MCF 10A (cell line): ENCODE measurements at regions not wholly inside any gene's neighbourhood (a gene's known extent, or its start where the extent isn't known, plus 50 kb on each side); places are given as distances from the start of the nearest gene placed in this dataset.

Experiments
- BruUV-seq: library from RNA; stranded (reverse); fragments of 400-500 nt; replicated peaks from 2 replicates; lab custom pipeline; 2021; lab: Mats Ljungman, UMichigan
- CTCF ChIA-PET: fragments of 300-600 bp; sonication (Branson Sonifier 250); formaldehyde crosslinking; extraction: SDS; loops from one replicate; lab custom pipeline; 2021; ENCODE audit warnings: antibody characterized with exemption, inconsistent platforms; lab: Yijun Ruan, JAX
- POLR2A ChIA-PET: fragments of 300-600, 350-650 bp; sonication (Branson Sonifier 250); formaldehyde crosslinking; extraction: SDS; loops from one replicate; lab custom pipeline; 2020; ENCODE audit warnings: antibody characterized with exemption, inconsistent platforms; lab: Yijun Ruan, JAX
- DNase-seq: peaks from one replicate; pipeline ENCODE4 v3.0.0-alpha.2; 2018; ENCODE audit not compliant: unreplicated experiment
- H3K27ac Mint-ChIP-seq: one replicate; pipeline ENCODE4 v1.8.0; 2022; ENCODE audit warnings: mild to moderate bottlenecking, low read depth, mixed read lengths; ENCODE audit not compliant: unreplicated experiment
- H3K27me3 Mint-ChIP-seq: one replicate; pipeline ENCODE4 v1.8.0; 2022; ENCODE audit warnings: mixed read lengths; ENCODE audit not compliant: insufficient read depth, unreplicated experiment
- H3K36me3 Mint-ChIP-seq: one replicate; pipeline ENCODE4 v1.8.0; 2022; ENCODE audit warnings: mild to moderate bottlenecking, moderate library complexity, mixed read lengths; ENCODE audit not compliant: insufficient read depth, unreplicated experiment
- H3K4me1 Mint-ChIP-seq: one replicate; pipeline ENCODE4 v1.8.0; 2022; ENCODE audit warnings: mixed read lengths; ENCODE audit not compliant: insufficient read depth, unreplicated experiment
- H3K4me3 Mint-ChIP-seq: one replicate; pipeline ENCODE4 v1.8.0; 2022; ENCODE audit warnings: mild to moderate bottlenecking, moderate library complexity, mixed read lengths; ENCODE audit not compliant: unreplicated experiment
- H3K9me3 Mint-ChIP-seq: one replicate; pipeline ENCODE4 v1.8.0; 2022; ENCODE audit warnings: mixed read lengths; ENCODE audit not compliant: unreplicated experiment
- CTCF ChIP-seq: fragments of 200-600 bp; IDR thresholded peaks from one replicate; pipeline ENCODE4 v1.8.0; 2022; ENCODE audit warnings: antibody characterized with exemption, mild to moderate bottlenecking; ENCODE audit not compliant: unreplicated experiment
- intact Hi-C: fragments of 100-400 bp; cut with micrococcal nuclease; formaldehyde crosslinking; loops from 2 replicates; pipeline ENCODE4 v1.14.1; 2022

- no peak for DNase-seq
- POLR2A ChIA-PET: no interaction called here
- H3K4me3 Mint-ChIP-seq: no peak overlapping the region
- H3K27ac Mint-ChIP-seq: no peak overlapping the region
- no peaks in the 10 kb centered on the region for H3K9me3 Mint-ChIP-seq
- no peak for TF ChIP-seq CTCF
- H3K27me3 Mint-ChIP-seq: peaks cover 89% of the 10 kb centered on the region
- H3K36me3 Mint-ChIP-seq: no peaks in the 10 kb centered on the region
- CTCF ChIA-PET: no interaction called here
- BruUV-seq: no TSS peak
- H3K4me1 Mint-ChIP-seq: no peaks in the 10 kb centered on the region
- intact Hi-C loops: no loop called here
Observed at GRCh38 chr17:79154446-79154845, 79.8 kb downstream of the ENGASE start.

GRCh38 chr17:79153367-79154130 is 78.9 kb downstream of the ENGASE start:
- BruUV-seq: no TSS peak
- ChIA-PET POLR2A (no interaction called here), CTCF (interaction anchor here (0.5 kb wide), 1 partner anchor 33 kb away, joined by 5 read pairs; no protein-coding TSS in a partner anchor)

GRCh38 chr17:79152636-79153035 is 78.0 kb downstream of the ENGASE start:
- ChIA-PET POLR2A (interaction anchor here (0.7 kb wide), 1 partner anchor 9 kb away, joined by 3 read pairs; no protein-coding TSS in a partner anchor), CTCF (interaction anchor here (0.6 kb wide), 1 partner anchor 64 kb away, joined by 3 read pairs; no protein-coding TSS in a partner anchor)
- Mint-ChIP-seq H3K36me3 (no peaks in the 10 kb centered on the region), H3K4me3 (no peak overlapping the region), H3K27ac (no peak overlapping the region), H3K27me3 (peaks cover 71% of the 10 kb centered on the region), H3K4me1 (no peaks in the 10 kb centered on the region), H3K9me3 (no peaks in the 10 kb centered on the region)
- TF ChIP-seq CTCF: no peak
- BruUV-seq: no TSS peak
- intact Hi-C loops: no loop called here
- DNase-seq: no peak

More at GRCh38 chr17:79153367-79154130, 78.9 kb downstream of the ENGASE start:
- intact Hi-C loops: no loop called here
- Mint-ChIP-seq H3K36me3 (no peaks in the 10 kb centered on the region), H3K27me3 (peaks cover 80% of the 10 kb centered on the region), H3K9me3 (no peaks in the 10 kb centered on the region), H3K4me1 (no peaks in the 10 kb centered on the region), H3K4me3 (no peak overlapping the region), H3K27ac (no peak overlapping the region)
- no peak for TF ChIP-seq CTCF
- no peak for DNase-seq

- no TSS peak for BruUV-seq
- intact Hi-C loops: no loop called here
- ChIA-PET POLR2A (interaction anchor here (0.7 kb wide), 1 partner anchor 8 kb away, joined by 3 read pairs; no protein-coding TSS in a partner anchor), CTCF (no interaction called here)
- H3K9me3 Mint-ChIP-seq: no peaks in the 10 kb centered on the region
- no peak for DNase-seq
- no peak overlapping the region for H3K27ac Mint-ChIP-seq
- no peaks in the 10 kb centered on the region for H3K4me1 Mint-ChIP-seq
- H3K27me3 Mint-ChIP-seq: peaks cover 66% of the 10 kb centered on the region
- H3K36me3 Mint-ChIP-seq: no peaks in the 10 kb centered on the region
- H3K4me3 Mint-ChIP-seq: no peak overlapping the region
- TF ChIP-seq CTCF: no peak
Observed at GRCh38 chr17:79152110-79152509, 77.5 kb downstream of the ENGASE start.
